NCI-H446 (cell line): ENCODE measurements at regions not wholly inside any gene's neighbourhood (a gene's known extent, or its start where the extent isn't known, plus 50 kb on each side); places are given as distances from the start of the nearest gene placed in this dataset.

ENCODE experiments used
- DNase-seq, 2 experiments: peaks; one replicate each; lab custom pipeline; 2025; lab: John Stamatoyannopoulos, UW

DNA sequence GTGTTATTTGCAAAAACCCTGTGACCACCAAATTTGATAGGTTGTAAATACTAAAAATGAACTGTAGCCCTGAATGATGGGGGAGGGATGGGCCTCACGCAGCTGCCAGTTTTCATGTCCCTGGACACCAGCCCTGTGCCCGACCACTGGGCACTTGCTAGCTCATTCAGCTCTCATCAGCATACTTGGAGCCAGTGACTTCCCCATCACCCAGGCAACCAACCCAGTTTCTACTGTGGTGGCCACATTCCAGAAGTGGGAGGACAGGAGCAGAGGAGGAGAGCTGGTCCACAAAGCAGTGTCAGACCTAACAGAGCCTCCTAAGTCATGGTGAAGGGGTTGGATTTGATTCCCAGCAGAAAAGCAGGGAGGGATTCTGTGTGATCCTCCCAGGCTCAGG, 128.2 kb downstream of the CPEB2 start:
- no peak for DNase-seq

DNA sequence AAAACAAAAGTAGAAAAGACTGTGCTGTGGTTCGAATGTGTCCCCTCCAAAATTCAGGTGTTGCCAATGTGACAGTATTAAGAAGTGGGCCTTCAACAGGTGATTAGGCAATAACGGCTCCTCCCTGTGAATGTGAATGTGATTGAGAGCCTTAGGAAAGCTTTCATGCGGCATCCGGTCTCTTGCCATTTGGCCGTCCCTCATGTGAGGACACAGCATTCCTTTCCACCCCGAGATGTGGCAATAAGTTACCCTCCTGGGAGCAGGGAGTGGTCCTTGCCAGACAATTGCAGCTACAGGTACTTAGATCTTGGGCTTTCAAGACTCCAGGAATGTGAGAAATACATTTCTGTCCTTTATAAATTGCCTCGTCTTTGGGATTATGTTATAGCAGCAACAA, 129.3 kb downstream of the CPEB2 start:
- no peak for DNase-seq

DNA sequence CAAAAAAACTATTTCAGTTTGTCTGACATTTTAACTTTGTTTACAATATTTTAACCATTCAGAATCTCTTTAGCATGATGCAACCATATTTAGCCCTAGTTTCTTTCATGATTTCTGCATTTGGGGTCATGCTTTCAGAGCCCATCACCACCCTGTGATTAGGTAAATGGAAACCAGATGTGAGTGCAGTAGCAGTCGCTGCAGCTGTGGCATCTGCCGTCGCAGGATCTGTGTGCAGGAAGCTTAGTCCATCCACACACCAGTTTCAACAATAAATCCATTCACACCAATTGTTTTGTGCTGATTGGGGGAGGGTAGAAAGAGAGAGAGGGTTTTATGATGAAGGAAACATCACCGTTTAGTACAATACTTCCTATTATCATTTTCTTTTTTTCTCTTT, 130.5 kb downstream of the CPEB2 start:
- DNase-seq, result no peak

DNA sequence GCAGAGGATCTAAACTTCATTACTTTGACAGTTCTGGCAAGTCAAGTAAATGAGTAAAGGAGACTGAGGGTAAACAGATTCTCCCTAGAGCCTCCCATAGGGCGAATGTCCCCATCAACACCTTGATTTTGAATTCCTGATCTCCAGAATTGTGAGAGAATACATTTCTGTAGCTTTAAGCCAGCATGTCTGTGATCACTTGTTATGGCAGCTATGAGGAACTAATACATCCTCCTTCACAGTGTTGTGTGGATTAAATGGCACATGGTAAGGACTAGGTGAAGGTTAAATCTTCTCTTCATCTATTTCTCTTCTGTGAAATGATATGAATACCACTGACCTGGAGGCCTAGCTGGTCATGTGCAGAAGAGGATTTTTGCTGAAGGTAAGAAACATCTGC, 137.3 kb downstream of the CPEB2 start:
- DNase-seq, result no peak

DNA sequence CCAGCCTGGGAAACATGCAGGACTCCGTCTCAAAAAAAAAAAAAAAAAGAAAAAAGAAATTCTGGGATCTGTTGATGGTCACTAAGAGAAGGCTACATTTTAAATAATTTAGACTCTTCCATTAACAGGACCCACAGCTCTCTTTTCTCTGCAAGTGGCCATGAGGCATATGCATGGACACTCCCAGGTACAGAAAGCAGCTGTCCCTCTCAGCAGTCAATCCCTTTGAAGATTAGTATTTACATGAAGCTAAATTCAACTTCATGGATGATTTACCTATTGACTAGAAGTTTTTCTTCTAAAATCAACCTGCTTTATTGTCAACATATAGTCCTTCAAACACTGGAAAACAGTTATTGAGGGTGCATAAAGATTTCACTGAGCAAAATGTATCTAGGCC, 139.9 kb downstream of the CPEB2 start:
- no peak for DNase-seq

DNA sequence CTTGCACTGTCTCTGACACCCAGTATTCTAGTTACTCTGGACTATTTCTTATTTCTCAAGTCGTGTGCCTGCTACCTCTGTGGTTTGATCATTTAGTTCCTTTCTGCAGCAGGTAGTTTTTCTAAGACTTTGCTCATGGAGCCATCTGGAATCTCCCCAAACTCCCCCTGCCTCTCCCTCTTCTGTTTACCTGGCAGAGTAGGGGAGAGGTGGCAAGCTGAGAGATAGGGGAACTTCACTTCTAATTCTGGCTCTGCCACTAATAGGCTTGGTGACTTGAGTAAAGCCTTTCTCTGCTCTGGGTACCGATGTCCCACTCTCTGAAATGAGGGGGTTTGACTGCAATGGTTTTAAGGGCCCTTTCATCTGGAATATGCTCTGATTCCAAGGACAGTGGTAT, 141.3 kb downstream of the CPEB2 start:
- DNase-seq, result no peak

DNA sequence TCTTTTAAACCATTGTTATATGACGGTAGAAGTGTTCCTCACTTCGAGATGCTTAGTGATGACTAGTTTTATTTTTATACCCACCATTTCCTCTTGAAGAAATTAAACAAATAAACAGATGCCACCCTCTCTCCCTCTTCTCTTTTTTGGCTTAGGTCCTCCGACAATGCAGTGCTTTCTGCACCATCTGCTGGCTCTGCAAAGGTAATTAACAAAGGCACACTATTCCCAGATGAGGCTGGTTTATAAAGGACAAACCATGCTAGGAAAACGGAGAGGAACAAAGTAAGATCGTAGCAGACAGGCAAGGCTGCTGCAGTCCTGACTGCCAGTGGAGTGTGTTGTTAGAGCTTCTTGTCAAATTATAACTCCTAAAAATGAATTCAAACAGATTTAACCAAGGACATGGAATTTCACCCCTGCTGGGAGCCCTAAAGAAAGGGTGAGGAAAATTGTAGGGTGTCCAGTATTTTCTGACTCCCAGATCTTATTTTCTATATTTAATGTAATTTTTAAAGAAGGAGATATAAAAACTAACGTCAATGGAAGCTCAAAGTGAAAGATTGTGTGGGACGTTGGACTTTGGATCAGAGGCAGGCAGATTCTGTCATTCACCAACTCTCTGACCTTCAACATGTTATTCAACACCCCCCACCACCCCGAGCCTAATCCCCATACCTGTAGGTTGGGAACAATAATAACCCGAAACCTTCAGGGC, 142.1 kb downstream of the CPEB2 start:
- DNase-seq, result peak in 1 of 2 experiments; percentile 56

DNA sequence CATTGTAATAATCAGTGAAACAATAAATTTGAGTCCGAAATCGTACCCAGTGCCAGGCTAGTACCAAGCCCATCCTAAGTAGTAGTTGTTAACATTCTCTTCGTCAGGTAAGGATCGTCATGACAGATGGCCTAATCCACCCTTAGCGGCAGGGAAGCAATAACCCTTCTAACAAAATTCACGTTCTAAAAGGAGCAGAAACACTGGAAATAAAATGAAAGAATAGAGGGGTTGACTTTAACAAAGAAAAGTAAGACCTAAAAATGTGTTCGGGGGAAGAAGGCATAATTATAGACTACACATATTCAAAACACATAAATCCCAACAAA, 142.7 kb downstream of the CPEB2 start:
- no peak for DNase-seq

DNA sequence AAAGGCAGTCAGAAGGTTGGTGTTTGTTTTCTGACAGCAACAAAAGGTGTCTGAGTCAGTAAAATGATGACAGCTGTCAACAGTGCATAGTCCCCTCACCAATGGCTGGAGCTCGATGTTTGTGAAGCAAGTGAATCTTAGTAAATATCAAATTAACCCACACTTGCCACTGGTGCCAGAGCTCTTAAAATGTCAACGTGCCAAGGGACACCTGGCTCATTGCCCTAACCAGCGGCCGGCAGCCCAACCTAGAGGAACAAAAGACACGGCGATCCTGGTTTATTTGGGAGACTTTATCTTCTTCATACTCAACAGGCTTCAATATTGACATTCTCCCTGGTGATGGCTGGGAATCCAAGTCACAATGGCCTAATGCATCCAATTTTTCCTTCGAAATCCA, 143.4 kb downstream of the CPEB2 start:
- no peak for DNase-seq

DNA sequence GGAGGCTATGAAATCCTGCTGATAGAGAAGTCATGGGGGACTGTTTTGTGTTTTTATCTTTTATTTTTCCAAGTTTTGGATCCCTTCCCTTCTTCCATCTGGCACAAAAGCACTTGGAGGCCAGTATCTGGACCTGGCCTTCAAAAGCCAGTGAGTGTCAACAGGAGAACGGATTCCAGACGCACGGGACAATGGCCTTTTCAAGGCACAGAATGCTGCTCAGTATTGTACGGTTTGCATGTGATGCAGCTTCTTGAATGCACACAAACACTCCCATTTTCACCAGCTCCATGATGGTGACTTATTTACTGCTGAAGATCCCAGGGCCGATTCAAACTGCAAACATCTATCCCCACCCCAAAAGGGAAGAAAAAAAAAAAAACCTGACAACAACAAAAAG, 145.4 kb downstream of the CPEB2 start:
- DNase-seq, result no peak

DNA sequence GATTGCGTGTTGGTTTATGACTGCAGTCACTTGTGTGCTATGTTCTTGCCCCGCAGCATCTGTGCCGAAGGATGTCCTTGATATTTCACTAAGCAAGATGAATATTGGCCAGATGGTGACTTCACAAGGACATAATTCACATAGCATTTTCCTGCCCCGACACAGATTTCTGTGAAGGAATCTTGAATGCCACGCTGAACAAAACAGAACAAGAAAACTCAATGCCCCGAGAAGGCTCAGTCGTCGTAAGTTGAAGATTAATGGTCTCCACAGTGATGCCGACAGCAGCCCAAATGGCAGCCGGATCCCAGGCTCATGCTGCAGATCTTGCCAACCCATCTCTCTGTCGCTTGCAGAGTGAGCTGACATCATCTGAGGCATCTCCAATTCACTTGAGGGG, 145.9 kb downstream of the CPEB2 start:
- DNase-seq, result peak in 1 of 2 experiments; percentile 0

DNA sequence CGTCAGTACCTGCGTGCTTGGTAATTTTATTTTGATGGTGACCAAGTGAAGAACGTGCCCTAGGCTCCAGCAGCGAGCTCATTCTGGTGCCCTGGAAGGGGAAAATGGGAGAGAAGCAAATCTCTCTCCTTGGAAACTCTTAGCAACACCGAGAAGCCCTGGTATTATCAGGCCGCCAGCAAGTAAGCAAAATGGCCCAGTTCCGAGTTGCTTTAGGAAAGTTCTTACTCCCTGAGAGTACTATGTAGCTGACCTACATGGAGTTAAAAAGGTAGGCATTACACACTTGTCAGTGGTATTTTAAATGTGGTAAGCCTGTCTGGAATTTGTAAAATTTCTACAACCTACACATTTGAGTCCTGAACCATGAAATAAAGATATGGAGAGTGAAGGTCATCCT, 146.4 kb downstream of the CPEB2 start:
- no peak for DNase-seq

DNA sequence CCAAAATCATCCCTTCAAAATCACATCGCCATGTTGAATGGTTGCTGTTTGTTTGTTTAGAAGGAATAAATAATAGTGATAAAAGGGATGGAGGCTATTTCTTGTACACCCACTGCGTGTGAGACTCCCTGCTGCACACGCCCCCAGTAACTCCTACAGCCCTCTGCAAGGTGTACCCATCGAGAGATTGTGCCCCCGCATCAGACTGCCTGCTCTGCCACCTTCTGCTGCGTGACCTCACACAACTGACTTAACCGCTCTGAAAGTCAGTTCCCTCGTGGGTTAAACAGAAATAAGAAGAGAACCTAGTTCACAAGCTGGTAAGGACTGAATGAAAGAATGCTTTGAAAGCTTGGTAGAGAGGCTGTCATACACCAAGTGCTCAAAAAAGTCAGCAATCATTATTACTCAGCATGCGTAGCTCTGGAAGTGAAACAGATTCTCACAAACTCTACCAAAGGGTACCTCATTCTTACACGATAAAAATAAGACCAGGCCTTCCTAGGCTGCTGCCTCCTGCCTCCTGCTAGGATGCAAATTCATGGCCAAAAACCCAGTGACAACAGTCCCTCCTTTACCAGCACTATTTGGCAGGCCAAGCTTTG, 147.1 kb downstream of the CPEB2 start:
- no peak for DNase-seq

DNA sequence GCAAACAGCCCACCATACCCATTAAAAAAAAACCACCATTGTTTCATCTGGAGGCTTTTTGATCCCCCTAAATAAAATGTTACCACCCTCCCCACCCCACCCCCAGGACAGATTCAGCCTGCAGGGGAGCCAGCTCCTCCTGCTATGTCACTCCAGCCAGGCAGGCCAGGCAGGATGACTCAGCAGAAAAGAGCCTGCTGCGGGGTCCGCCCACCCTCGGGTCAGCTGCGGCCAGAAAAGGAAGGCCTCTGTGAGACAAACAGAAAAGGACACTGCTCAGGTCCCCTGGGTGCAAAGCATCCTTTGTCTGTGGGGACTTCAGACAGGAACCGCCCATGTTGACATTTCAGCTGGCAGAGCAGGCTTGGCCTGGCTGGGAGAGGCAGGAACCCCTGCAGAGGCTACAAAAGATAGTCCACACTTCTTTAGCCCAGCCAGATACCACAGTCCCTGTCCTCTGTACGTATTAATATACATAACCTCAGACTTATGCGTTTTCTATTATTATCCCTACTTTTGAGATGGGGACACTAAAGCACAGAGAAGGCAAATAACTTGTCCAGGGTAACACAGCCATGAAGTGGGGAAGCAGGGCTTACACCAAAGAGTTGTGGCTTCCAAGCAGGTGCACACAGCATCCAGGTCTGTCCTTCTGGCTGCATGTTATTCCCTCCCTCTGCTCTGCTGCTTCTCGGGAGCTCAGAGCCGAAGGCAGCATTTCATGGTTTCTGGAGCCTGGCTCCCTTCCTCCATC, 147.7 kb downstream of the CPEB2 start:
- peak in 1 of 2 experiments; percentile 42 for DNase-seq

DNA sequence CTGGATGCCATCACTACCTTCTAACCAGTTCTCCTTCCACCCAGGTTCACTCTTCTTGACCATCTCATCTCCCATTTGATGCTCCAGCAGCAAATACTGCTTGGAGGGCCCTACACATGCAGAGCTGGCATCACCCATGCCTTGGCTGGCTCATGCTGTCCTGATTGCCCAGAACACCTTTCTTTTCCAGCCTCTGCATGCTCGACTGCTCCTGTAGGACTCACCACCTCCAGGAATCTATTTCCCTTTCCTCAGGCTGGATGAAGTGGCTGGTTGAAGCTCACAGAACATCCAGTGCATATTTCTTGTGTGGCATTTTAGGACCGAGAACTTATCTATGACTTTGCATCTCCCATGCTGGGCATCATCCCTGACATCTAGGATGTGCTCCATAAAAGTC, 148.3 kb downstream of the CPEB2 start:
- no peak for DNase-seq

DNA sequence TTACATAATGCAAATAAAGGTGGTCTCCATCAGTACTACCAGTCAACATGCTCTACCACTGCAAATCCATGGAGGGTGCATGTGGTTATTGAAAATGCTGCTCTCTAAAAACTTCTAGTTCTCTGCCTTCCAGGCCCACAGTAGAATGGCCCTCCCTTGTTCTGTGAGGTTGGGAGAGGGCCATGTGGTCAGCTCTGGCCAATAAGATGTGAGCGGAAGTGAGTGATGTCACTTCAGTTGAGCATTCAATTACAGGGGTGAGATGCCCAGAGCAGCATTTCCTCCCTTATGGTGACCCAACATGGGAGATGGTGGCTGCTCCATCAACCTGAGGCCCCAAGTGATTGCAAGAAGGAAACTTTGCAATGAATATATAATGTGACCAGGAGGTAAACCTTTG, 148.8 kb downstream of the CPEB2 start:
- no peak for DNase-seq

DNA sequence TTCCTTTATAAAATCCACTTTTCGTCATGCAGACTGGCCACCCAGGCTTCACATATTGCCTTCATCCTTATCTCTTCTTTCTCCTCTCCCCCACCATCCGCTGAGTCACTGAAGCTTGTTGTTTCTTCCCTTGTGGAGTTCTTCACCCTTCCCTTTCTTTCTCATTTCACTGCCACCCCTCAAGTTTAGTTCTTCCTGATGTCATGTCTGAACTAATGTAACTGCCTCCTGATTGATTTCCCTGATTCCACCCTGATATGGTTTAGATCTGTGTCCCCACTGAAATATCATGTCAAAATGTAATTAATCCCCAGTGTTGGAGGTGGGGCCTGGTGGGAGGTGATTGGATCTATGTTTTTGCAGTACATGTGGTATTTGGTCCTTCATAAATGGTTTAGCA, 151.4 kb downstream of the CPEB2 start:
- no peak for DNase-seq

DNA sequence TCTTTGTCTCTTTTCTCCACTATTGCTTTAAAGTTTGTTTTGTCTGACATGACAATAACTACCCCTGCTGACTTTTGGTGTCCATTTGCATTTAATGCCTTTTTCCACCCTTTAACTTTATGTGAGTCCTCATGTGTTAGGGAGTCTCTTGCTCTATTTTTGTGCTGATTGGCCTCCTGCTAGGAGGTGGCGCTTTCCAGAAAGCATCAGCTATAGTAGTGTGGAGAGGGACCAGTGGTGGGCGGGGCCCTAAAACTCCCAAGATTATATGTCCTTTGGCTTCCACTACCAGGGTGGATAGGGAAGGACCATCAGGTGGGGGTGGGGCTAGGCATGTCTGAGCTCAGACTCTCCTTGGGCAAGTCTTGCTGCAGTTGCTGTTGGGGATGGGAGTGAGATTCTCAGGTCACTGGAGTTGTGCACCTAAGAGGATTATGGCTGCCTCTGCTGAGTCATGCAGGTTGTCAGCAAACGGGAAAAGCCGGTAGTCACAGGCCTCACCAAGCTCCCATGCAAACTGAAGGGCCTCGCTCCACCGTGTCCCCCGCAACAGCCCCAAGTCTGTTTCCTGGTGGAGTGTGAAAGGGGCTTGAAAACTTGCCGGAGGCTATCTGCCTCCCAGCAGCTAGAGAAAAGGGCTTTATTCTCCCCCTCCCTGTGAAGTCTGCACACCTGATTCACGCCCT, 156.3 kb downstream of the CPEB2 start:
- DNase-seq, result no peak

DNA sequence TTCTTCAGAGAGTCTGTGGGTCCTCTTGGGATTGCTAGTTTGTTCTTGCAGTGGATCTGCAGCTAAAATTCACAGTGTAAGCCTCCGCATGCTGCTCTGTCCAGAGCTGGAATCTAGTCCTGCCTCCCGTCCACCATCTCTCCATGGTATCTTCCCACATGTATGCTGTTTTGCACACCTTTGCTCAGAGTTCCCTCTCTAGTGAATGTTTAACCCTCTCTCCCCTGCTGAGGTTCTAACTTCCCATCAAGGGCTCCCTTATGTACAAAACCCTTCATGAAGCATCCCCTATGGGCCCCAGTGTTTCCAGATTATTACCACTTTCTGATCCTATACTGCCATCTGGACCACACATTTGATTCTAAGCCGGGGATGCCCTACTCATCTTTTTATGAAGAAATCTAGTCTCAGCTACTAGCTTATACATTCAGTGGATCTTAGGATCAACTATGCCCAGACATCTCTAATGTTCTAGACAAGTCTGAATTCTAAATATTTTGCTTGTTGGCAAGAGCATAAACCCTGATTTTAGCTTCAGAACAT, 157.3 kb downstream of the CPEB2 start:
- no peak for DNase-seq

DNA sequence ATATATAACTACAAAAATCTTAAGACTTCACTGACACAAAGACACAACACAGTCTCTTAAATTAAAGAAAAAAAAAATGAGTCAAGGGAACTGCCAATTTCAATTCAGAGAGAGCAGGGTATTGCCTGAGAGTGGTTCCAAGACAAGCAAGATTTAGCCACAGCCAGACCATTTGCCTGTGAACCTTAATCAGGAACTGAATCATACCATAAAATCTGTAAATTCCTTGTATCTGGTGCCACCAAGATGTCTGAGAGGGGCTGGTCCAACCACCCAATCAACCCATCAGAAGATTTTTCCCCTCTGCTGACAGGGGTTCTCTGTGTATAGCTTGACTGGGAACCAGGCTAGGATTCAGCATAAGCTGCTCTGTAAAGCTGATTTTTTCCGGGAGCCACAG, 159.2 kb downstream of the CPEB2 start:
- no peak for DNase-seq

DNA sequence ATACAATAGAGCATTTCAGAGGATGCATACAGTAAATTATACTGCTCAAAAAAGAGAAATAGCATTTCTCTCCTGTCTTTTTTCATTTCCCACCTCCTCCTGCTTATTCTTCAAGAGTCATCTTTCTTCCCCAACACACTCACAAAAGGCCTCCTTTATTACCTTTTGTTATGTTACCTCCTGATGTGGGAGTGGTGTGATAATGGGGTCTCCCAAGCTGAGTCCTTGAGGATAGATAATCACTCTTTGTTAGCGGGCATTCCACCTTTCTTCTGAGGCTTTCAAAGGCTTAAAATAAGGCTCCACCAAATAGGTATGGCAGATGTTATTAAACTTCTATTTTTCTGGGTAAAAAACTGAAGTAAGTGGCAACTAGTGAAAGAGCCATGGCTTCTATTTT, 159.8 kb downstream of the CPEB2 start:
- DNase-seq, result no peak

DNA sequence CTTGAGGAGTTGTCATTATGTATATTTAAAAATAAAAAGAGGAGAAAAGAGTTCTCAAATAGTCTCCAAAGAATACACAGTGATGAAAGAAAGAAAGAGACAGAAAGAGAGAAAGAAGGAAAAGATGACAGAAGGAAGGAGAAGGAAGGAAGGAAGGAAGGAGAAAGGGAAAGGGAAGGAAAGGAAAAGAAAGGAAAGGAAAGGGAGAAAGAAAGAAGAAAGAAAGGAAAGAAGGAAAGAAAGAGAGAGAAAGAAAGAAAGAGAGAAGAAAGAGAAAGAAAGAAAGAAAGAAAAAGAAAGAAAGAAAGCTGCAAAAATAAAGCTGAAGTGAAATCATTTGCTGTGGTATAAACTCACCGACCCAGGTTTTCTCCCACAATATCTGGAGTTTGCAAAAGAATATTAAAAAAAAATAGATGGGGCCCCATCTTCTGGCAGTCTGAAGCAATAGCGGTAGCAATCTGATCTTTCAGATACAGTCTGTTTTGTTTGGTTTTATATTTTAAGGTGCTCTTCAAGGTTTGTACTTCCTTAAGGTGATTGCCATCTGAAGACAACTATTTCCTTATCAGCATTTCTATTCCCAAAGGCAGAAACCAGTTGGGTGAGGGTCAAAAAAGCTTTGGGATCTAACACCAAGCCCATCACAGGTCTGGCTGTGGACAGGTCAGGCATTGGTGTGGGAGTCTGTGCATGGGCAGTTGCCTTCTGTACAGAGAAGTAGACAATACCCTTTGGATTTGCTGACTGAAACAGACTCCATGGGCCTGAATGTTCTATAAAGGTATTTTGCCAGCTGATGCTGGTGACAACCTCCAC, 160.4 kb downstream of the CPEB2 start:
- peak in 1 of 2 experiments; percentile 4 for DNase-seq
